Endothelial cell (in vitro differentiated cells): ENCODE measurements at regions not wholly inside any gene's neighbourhood (a gene's known extent, or its start where the extent isn't known, plus 50 kb on each side); places are given as distances from the start of the nearest gene placed in this dataset.

ENCODE experiments used
- DNase-seq: peaks from one replicate; pipeline ENCODE4 v3.0.0; 2021; ENCODE audit warnings: low spot score
- H3K27ac Mint-ChIP-seq: one replicate; pipeline ENCODE4 v1.8.0; 2021; ENCODE audit warnings: mixed read lengths, inconsistent platforms; ENCODE audit not compliant: unreplicated experiment
- H3K27me3 Mint-ChIP-seq: one replicate; pipeline ENCODE4 v1.8.0; 2021; ENCODE audit warnings: mild to moderate bottlenecking, moderate library complexity, mixed read lengths, inconsistent platforms; ENCODE audit not compliant: unreplicated experiment
- H3K36me3 Mint-ChIP-seq: one replicate; pipeline ENCODE4 v1.8.0; 2021; ENCODE audit warnings: mild to moderate bottlenecking, low read depth, mixed read lengths, inconsistent platforms; ENCODE audit not compliant: unreplicated experiment
- H3K4me1 Mint-ChIP-seq: one replicate; pipeline ENCODE4 v1.8.0; 2021; ENCODE audit warnings: mild to moderate bottlenecking, mixed read lengths, inconsistent platforms; ENCODE audit not compliant: unreplicated experiment
- H3K4me3 Mint-ChIP-seq: one replicate; pipeline ENCODE4 v1.8.0; 2021; ENCODE audit warnings: mild to moderate bottlenecking, mixed read lengths, inconsistent platforms; ENCODE audit not compliant: unreplicated experiment
- H3K9me3 Mint-ChIP-seq: one replicate; pipeline ENCODE4 v1.8.0; 2021; ENCODE audit warnings: mixed read lengths, inconsistent platforms; ENCODE audit not compliant: unreplicated experiment
- TF ChIP-seq, protein P1 (sequence below): fragments of 200-600 bp; sonication (generic); IDR thresholded peaks from one replicate; pipeline ENCODE4 v1.5.0; 2021; ENCODE audit warnings: antibody characterized with exemption; ENCODE audit not compliant: unreplicated experiment

DNA sequence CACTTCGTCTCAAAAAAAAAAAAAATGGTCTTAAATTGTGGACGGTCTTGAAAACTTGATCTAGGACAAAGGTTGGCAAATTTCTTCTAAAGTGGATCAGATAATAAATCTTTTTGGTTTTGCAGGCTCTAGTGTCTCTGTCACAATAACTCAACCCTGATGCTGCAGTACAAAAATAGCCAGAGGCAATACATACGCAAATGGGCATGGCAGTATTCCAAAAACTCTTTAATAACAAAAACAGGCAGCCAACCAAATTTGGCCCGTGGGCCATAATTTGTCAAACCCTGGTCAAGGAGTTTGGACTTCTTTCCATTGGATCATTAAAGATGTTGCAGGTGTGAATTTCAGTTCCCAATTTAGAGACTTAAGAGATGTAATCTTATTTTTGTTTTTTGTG lies 93.5 kb upstream of the MRI1 start:
- Mint-ChIP-seq H3K9me3 (no peaks in the 10 kb centered on the region), H3K27me3 (no peaks in the 10 kb centered on the region), H3K4me3 (no peak overlapping the region), H3K4me1 (peaks cover 4% of the 10 kb centered on the region), H3K36me3 (no peaks in the 10 kb centered on the region), H3K27ac (no peak overlapping the region)
- no peak for DNase-seq
- TF ChIP-seq, protein P1, sequence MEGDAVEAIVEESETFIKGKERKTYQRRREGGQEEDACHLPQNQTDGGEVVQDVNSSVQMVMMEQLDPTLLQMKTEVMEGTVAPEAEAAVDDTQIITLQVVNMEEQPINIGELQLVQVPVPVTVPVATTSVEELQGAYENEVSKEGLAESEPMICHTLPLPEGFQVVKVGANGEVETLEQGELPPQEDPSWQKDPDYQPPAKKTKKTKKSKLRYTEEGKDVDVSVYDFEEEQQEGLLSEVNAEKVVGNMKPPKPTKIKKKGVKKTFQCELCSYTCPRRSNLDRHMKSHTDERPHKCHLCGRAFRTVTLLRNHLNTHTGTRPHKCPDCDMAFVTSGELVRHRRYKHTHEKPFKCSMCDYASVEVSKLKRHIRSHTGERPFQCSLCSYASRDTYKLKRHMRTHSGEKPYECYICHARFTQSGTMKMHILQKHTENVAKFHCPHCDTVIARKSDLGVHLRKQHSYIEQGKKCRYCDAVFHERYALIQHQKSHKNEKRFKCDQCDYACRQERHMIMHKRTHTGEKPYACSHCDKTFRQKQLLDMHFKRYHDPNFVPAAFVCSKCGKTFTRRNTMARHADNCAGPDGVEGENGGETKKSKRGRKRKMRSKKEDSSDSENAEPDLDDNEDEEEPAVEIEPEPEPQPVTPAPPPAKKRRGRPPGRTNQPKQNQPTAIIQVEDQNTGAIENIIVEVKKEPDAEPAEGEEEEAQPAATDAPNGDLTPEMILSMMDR = no peak

DNA sequence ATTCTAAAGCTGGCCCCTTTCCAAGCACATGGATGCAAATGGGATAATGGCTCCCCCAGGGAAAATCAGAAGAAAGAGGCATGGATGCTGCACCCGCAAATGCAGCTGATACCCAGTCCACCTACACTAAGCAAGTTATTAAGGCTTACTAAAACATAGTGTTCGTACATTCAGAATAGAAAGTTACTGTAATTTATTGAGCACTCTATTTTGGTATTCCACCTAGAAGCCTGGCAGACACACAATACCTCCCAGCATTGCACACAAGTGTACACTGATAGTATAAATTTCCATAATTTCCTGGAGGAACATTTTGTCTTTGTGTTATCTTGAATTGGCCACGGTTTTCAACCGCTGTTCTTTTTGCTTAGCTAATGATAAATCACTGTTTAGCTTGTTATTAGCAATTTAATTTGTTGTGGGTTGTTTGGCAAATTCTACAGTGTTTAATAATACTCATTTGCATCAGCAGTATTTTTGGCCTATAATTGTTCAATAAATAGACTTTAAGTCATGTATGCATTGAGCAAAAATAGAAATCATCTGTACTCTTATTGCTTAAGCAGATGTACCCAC lies 94.5 kb upstream of the MRI1 start:
- Mint-ChIP-seq H3K27ac (no peak overlapping the region), H3K4me3 (no peak overlapping the region), H3K9me3 (no peaks in the 10 kb centered on the region), H3K27me3 (no peaks in the 10 kb centered on the region), H3K4me1 (peaks cover 4% of the 10 kb centered on the region), H3K36me3 (no peaks in the 10 kb centered on the region)
- TF ChIP-seq, protein P1 = no peak
- no peak for DNase-seq

DNA sequence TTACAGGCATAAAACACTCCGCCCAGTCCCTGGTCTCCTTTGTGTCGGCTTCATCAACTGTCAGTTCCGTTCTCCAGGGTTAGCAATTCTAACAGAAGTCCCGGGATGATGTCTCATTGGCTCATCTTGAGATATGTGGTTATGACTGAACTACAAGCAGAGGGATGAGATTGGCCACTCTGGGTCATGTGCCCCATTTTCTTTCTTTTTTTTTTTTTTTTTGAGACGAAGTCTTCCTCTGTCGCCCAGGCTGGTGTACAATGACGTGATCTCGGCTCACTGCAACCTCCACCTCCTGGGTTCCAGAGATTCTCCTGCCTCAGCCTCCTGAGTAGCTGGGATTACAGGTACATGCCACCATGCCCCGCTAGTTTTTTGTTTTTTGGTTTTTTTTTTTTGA lies 95.4 kb upstream of the MRI1 start:
- TF ChIP-seq, protein P1 = no peak
- Mint-ChIP-seq H3K27me3 (no peaks in the 10 kb centered on the region), H3K4me3 (no peak overlapping the region), H3K27ac (no peak overlapping the region), H3K36me3 (no peaks in the 10 kb centered on the region), H3K4me1 (peaks cover 4% of the 10 kb centered on the region), H3K9me3 (no peaks in the 10 kb centered on the region)
- DNase-seq = no peak

DNA sequence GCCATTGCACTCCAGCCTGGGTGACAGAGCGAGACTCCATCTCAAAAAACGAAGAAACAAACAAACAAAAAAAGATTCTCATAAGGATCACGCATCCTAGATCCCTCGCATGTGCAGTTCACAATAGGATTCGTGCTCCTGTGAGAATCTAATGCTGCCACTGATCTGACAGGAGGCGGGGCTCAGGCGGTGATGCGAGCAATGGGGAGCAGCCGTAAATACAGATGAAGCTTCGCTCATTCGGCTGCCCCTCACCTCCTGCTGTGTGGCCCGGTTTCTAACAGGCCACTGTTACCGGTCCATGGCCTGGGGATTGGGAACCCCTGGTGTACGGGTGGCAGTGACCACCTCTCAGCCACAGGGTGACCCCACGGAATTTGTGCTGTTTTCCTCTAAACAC lies 98.2 kb upstream of the MRI1 start:
- H3K4me1 Mint-ChIP-seq = peaks cover 4% of the 10 kb centered on the region
- no peaks in the 10 kb centered on the region for H3K9me3 Mint-ChIP-seq
- no peak for DNase-seq
- H3K36me3 Mint-ChIP-seq = no peaks in the 10 kb centered on the region
- no peak overlapping the region for H3K27ac Mint-ChIP-seq
- H3K4me3 Mint-ChIP-seq = no peak overlapping the region
- TF ChIP-seq, protein P1 = no peak
- H3K27me3 Mint-ChIP-seq = no peaks in the 10 kb centered on the region

DNA sequence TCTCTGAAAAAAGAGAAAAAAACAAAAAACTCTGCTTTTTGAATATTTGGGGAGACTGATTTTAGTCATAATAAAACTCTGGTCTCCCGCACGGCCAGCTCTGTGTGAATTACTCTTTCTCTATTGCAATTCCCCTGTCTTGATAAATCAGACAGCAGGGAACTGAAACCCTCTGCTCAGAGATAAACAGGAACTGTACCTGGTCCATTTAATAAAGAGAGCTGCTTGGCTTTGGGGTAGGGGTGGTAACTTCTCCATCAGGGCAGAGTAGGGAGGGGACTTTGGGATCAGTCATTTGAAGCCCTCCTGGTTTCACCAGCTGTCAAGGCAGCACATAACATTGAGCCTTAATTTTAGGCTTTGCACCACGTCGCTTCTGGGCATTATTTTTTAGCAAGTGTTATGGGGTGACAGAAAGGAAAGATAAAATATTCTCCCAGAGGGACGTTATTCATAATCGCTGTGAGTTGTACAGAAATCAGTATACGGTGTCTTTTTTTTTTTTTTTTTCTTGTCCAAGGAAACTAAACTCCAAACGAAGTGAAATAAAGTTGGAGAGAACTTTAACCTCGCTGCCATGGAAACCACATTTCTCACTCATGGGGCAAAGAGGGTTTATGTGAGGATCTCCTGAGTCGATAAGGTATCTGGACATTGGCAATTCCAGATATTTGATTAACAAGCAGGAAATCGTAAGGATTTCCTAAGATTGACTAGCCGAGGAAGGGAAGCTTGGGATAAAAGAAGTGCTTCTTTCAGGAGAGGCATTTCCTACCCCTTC lies 99.0 kb upstream of the MRI1 start:
- H3K27me3 Mint-ChIP-seq = no peaks in the 10 kb centered on the region
- TF ChIP-seq, protein P1 = no peak
- no peak for DNase-seq
- H3K4me1 Mint-ChIP-seq = peaks cover 4% of the 10 kb centered on the region
- H3K9me3 Mint-ChIP-seq = no peaks in the 10 kb centered on the region
- no peak overlapping the region for H3K27ac Mint-ChIP-seq
- H3K36me3 Mint-ChIP-seq = no peaks in the 10 kb centered on the region
- no peak overlapping the region for H3K4me3 Mint-ChIP-seq
